GM23248 (cell line): ENCODE measurements at regions not wholly inside any gene's neighbourhood (a gene's known extent, or its start where the extent isn't known, plus 50 kb on each side); places are given as distances from the start of the nearest gene placed in this dataset.

Experiments used
- DNase-seq: peaks from one replicate; pipeline ENCODE4 v3.0.0-alpha.2; 2015
- H2AFZ ChIP-seq: fragments of 200-600 bp; sonication (generic); 2 replicates; pipeline ENCODE4 v1.6.1; 2016; ENCODE audit warnings: antibody characterized with exemption
- H3F3A ChIP-seq: fragments of 200-600 bp; sonication (generic); 2 replicates; pipeline ENCODE4 v1.6.1; 2016; ENCODE audit warnings: mild to moderate bottlenecking, antibody characterized with exemption, mixed run types; ENCODE audit not compliant: insufficient read depth
- H3K27ac ChIP-seq: fragments of 200-600 bp; sonication (generic); 2 replicates; pipeline ENCODE4 v1.5.1; 2016; ENCODE audit warnings: mild to moderate bottlenecking
- H3K27me3 ChIP-seq: fragments of 200-600 bp; sonication (generic); replicated peaks from 2 replicates; pipeline ENCODE4 v1.6.1; 2016; ENCODE audit warnings: mild to moderate bottlenecking; ENCODE audit not compliant: insufficient read depth
- H3K36me3 ChIP-seq: fragments of 200-600 bp; sonication (generic); 2 replicates; pipeline ENCODE4 v1.6.1; 2016; ENCODE audit warnings: low read depth, mild to moderate bottlenecking
- H3K4me1 ChIP-seq: fragments of 200-600 bp; sonication (generic); 2 replicates; pipeline ENCODE4 v1.6.1; 2016; ENCODE audit warnings: mild to moderate bottlenecking; ENCODE audit not compliant: insufficient read depth
- H3K4me2 ChIP-seq: fragments of 200-600 bp; sonication (generic); one replicate; pipeline ENCODE4 v1.6.1; 2016; ENCODE audit warnings: mild to moderate bottlenecking; ENCODE audit not compliant: unreplicated experiment
- H3K4me3 ChIP-seq: fragments of 200-600 bp; sonication (generic); 2 replicates; pipeline ENCODE4 v1.5.1; 2016; ENCODE audit warnings: mild to moderate bottlenecking
- H3K79me2 ChIP-seq: fragments of 200-600 bp; sonication (generic); 2 replicates; pipeline ENCODE4 v1.6.1; 2016; ENCODE audit warnings: mild to moderate bottlenecking; ENCODE audit not compliant: insufficient read depth
- H3K9ac ChIP-seq: fragments of 200-600 bp; sonication (generic); 2 replicates; pipeline ENCODE4 v1.6.1; 2016; ENCODE audit warnings: mild to moderate bottlenecking
- H3K9me2 ChIP-seq: fragments of 200-600 bp; sonication (generic); 2 replicates; pipeline ENCODE4 v1.6.1; 2016; ENCODE audit warnings: mixed run types, mild to moderate bottlenecking, moderate library complexity; ENCODE audit not compliant: insufficient read depth
- H3K9me3 ChIP-seq: fragments of 200-600 bp; sonication (generic); one replicate; pipeline ENCODE4 v1.6.1; 2017; ENCODE audit warnings: low read depth
- H4K20me1 ChIP-seq: fragments of 200-600 bp; sonication (generic); 2 replicates; pipeline ENCODE4 v1.6.0; 2016; ENCODE audit not compliant: insufficient read depth
- EZH2 ChIP-seq: fragments of 200-600 bp; sonication (generic); IDR thresholded peaks from 2 replicates; pipeline ENCODE4 v1.6.1; 2018; ENCODE audit warnings: antibody characterized with exemption, mild to moderate bottlenecking; ENCODE audit not compliant: insufficient read depth, poor library complexity, severe bottlenecking
- EZH2phosphoT487 ChIP-seq: fragments of 200-600 bp; sonication (generic); IDR thresholded peaks from 2 replicates; pipeline ENCODE4 v1.6.1; 2018; ENCODE audit warnings: antibody characterized with exemption, moderate library complexity, mild to moderate bottlenecking, low read depth; ENCODE audit not compliant: insufficient read depth
- WGBS, 2 experiments: methylation state at CpG; one replicate each; pipeline ENCODE4 v1.1.6; 2015 to 2017; ENCODE audit warnings: low lambda C conversion rate in 2 of 2, low coverage in 1 of 2; ENCODE audit errors: missing lambda C conversion rate in 2 of 2; 5-methylcytosine and 5-hydroxymethylcytosine counted together
- in situ Hi-C: fragments of 300-500 bp; cut with MboI; formaldehyde crosslinking; loops from 2 replicates; pipeline ENCODE4 v1.15.0; 2020

- Histone ChIP-seq H3K27ac (no peak overlapping the region), H3K9ac (no peak overlapping the region), H3K9me3 (no peaks in the 10 kb centered on the region), H3F3A (no peaks in the 10 kb centered on the region), H3K79me2 (no peaks in the 10 kb centered on the region), H3K4me1 (no peaks in the 10 kb centered on the region), H2AFZ (no peak overlapping the region), H3K4me2 (no peak overlapping the region), H3K4me3 (no peak overlapping the region), H4K20me1 (no peaks in the 10 kb centered on the region), H3K9me2 (no peaks in the 10 kb centered on the region), H3K27me3 (no peaks in the 10 kb centered on the region), H3K36me3 (no peaks in the 10 kb centered on the region)
- in situ Hi-C loops: no loop called here
- no peak for DNase-seq
- TF ChIP-seq EZH2phosphoT487: no peak
- TF ChIP-seq EZH2: no peak
- WGBS, 2 experiments: 20 to 22% methylated on average over 2 of the region's 2 CpGs
These were observed 137.2 kb upstream of the HS3ST1 start for GRCh38 chr4:11565899-11566298.

DNA sequence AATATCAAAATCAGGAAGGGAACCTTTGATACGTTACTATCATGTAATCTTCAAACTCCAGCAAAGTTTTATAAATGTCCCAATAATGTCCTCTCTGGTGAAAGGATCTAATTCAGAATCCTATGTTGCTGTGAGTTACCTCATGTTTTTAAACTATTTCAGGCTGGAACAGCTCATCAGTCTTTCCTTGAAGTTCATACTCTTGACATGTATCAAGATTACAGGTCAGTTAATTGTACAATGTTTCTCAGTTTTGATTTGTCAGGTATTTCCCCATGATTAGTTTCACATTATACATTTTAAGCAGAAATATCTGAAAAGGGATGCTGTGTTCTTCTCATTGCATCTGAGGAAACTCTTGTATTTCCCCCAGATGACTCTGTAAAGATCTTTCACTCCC lies 136.5 kb upstream of the HS3ST1 start:
- Histone ChIP-seq H3K27ac (no peak overlapping the region), H3K9me2 (no peaks in the 10 kb centered on the region), H3K79me2 (no peaks in the 10 kb centered on the region), H3K4me3 (no peak overlapping the region), H3K9me3 (no peaks in the 10 kb centered on the region), H3F3A (no peaks in the 10 kb centered on the region), H3K4me2 (no peak overlapping the region), H3K9ac (no peak overlapping the region), H3K4me1 (no peaks in the 10 kb centered on the region), H4K20me1 (no peaks in the 10 kb centered on the region), H3K36me3 (no peaks in the 10 kb centered on the region), H2AFZ (no peak overlapping the region), H3K27me3 (no peaks in the 10 kb centered on the region)
- TF ChIP-seq EZH2phosphoT487: no peak
- TF ChIP-seq EZH2: no peak
- in situ Hi-C loops: no loop called here
- WGBS, 2 experiments: 10 to 11% methylated on average over 1 of the region's 1 CpG
- no peak for DNase-seq

- WGBS, 2 experiments: 0 to 3% methylated on average over 2 of the region's 2 CpGs
- H3K79me2 ChIP-seq: no peaks in the 10 kb centered on the region
These were observed 135.3 kb upstream of the HS3ST1 start for GRCh38 chr4:11564021-11564420.

DNA sequence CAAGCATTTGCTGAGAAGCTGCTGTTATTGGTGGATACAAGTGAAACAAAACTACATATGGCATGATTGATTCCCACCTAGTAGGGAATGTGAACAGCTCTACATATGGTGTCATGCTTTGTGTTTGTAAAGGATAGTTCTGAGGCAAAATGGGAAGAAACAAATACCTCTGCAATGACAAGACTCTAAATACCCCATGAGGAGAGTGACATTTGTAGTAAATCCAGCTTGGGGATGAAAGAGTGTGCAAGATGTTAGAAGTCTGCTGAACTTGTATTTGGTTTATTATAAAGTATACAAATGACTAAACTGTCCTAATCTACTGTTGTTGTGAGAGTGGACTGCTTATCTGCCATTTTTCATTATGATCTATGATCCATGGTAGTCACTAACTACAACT lies 120.8 kb upstream of the HS3ST1 start:
- no peak for DNase-seq
- Histone ChIP-seq H3K79me2 (no peaks in the 10 kb centered on the region), H3K9ac (no peak overlapping the region), H3K9me3 (peaks cover 5% of the 10 kb centered on the region), H3K9me2 (no peaks in the 10 kb centered on the region), H2AFZ (no peak overlapping the region), H3K36me3 (no peaks in the 10 kb centered on the region), H3K4me1 (no peaks in the 10 kb centered on the region), H4K20me1 (no peaks in the 10 kb centered on the region), H3K4me3 (no peak overlapping the region), H3F3A (no peaks in the 10 kb centered on the region), H3K27ac (no peak overlapping the region), H3K27me3 (no peaks in the 10 kb centered on the region), H3K4me2 (no peak overlapping the region)
- in situ Hi-C loops: no loop called here
- TF ChIP-seq EZH2phosphoT487 (no peak), EZH2 (no peak)

More at GRCh38 chr4:11564021-11564420, 135.3 kb upstream of the HS3ST1 start:
- H3K27ac ChIP-seq: no peak overlapping the region
- H3K4me2 ChIP-seq: no peak overlapping the region
- H3K27me3 ChIP-seq: no peaks in the 10 kb centered on the region
- H3F3A ChIP-seq: no peaks in the 10 kb centered on the region
- H3K4me3 ChIP-seq: no peak overlapping the region
- no peaks in the 10 kb centered on the region for H3K4me1 ChIP-seq
- H3K9me2 ChIP-seq: no peaks in the 10 kb centered on the region
- H4K20me1 ChIP-seq: no peaks in the 10 kb centered on the region
- no peaks in the 10 kb centered on the region for H3K9me3 ChIP-seq
- no peak overlapping the region for H2AFZ ChIP-seq
- in situ Hi-C loops: no loop called here
- TF ChIP-seq EZH2 (no peak), EZH2phosphoT487 (no peak)
- no peak overlapping the region for H3K9ac ChIP-seq
- no peak for DNase-seq
- H3K36me3 ChIP-seq: no peaks in the 10 kb centered on the region

GRCh38 chr4:11548597-11549082 lies 119.9 kb upstream of the HS3ST1 start:
- Histone ChIP-seq H3K79me2 (no peaks in the 10 kb centered on the region), H3K9me2 (no peaks in the 10 kb centered on the region), H4K20me1 (no peaks in the 10 kb centered on the region), H2AFZ (no peak overlapping the region), H3K9me3 (peaks cover 5% of the 10 kb centered on the region), H3K9ac (no peak overlapping the region), H3F3A (no peaks in the 10 kb centered on the region), H3K27ac (no peak overlapping the region), H3K27me3 (no peaks in the 10 kb centered on the region), H3K36me3 (no peaks in the 10 kb centered on the region), H3K4me2 (no peak overlapping the region), H3K4me1 (no peaks in the 10 kb centered on the region), H3K4me3 (no peak overlapping the region)
- no peak for TF ChIP-seq EZH2
- no peak for TF ChIP-seq EZH2phosphoT487
- DNase-seq: no peak
- 23 to 48% methylated on average over 1 of the region's 1 CpG for WGBS, 2 experiments
- in situ Hi-C loops: no loop called here
